HepG2 (cell line): ENCODE measurements at regions not wholly inside any gene's neighbourhood (a gene's known extent, or its start where the extent isn't known, plus 50 kb on each side); places are given as distances from the start of the nearest gene placed in this dataset.

ENCODE experiments used
- ATAC-seq: fragments of 200-7000 bp; cut with Tn5 transposase; 3 replicates; pipeline ENCODE4 v1.9.1; 2020; ENCODE audit warnings: mild to moderate bottlenecking, moderate library complexity
- BruUV-seq: library from RNA; stranded (reverse); fragments of 400-500 nt; replicated peaks from 2 replicates; lab custom pipeline; 2021; lab: Mats Ljungman, UMichigan
- CTCF ChIA-PET: fragments of 300-600 bp; formaldehyde crosslinking; extraction: SDS; loops from one replicate; lab custom pipeline; 2021; ENCODE audit warnings: low total read pairs, inconsistent platforms, low intra/inter-chr PET ratio; lab: Yijun Ruan, JAX
- POLR2A ChIA-PET: fragments of 350-600 bp; sonication (Branson Sonifier 250); formaldehyde crosslinking; loops from one replicate; lab custom pipeline; 2020; ENCODE audit warnings: antibody characterized with exemption, inconsistent platforms; lab: Yijun Ruan, JAX
- DNase-seq: peaks from one replicate; pipeline ENCODE4 v3.0.0-alpha.2; 2015; ENCODE audit warnings: low spot score
- FAIRE-seq: peaks from 3 replicates; lab custom pipeline; 2011; peaks lifted over from hg19 to GRCh38; lab: Jason Lieb, UNC
- H2AFZ ChIP-seq: one replicate; pipeline ENCODE4 v1.6.1; 2011; ENCODE audit warnings: low read length, inconsistent platforms
- H3K27ac ChIP-seq: fragments of 300-600 bp; 3 replicates; pipeline ENCODE4 v1.8.0; 2011; ENCODE audit warnings: mixed run types, mild to moderate bottlenecking, mixed read lengths, low read length, inconsistent platforms; ENCODE audit not compliant: insufficient read depth; ENCODE audit errors: extremely low read length
- H3K27me3 ChIP-seq, 2 experiments: fragments of 200-600 bp in 1 of 2; 2 replicates in 1 of 2; 3 replicates in 1 of 2; pipeline versions ENCODE4 v1.6.0 to v1.8.0; 2011; ENCODE audit warnings: low read length in 2 of 2, mild to moderate bottlenecking in 2 of 2, moderate library complexity in 2 of 2, inconsistent platforms in 1 of 2; ENCODE audit not compliant: insufficient read depth in 2 of 2, control insufficient read depth in 1 of 2
- H3K36me3 ChIP-seq, 2 experiments: fragments of 200-600 bp in 1 of 2; replicated peaks in 1 of 2; 2 replicates in 1 of 2; 3 replicates in 1 of 2; pipeline versions ENCODE4 v1.5.1 to v1.8.0; 2011; ENCODE audit warnings: low read length in 2 of 2, inconsistent platforms in 1 of 2; ENCODE audit not compliant: insufficient read depth in 2 of 2, control insufficient read depth in 1 of 2
- H3K4me1 ChIP-seq: 2 replicates; pipeline ENCODE4 v1.5.1; 2012; ENCODE audit warnings: low read length, inconsistent platforms; ENCODE audit not compliant: insufficient read depth
- H3K4me2 ChIP-seq: 2 replicates; pipeline ENCODE4 v1.6.0; 2011; ENCODE audit warnings: low read depth, low read length, inconsistent platforms
- H3K4me3 ChIP-seq, 3 experiments: fragments of 200-600 bp in 1 of 3; sonication (generic), shearing (Covaris generic) in 1 of 3; replicated peaks in 1 of 3; 2 replicates each; pipeline ENCODE4 v1.5.1; 2011 to 2016; ENCODE audit warnings: low read length in 3 of 3, inconsistent platforms in 2 of 3, low read depth in 2 of 3, mild to moderate bottlenecking in 2 of 3, control low read depth in 1 of 3, mixed read lengths in 1 of 3; ENCODE audit not compliant: insufficient read depth in 1 of 3
- H3K79me2 ChIP-seq: one replicate; pipeline ENCODE4 v1.6.1; 2011; ENCODE audit warnings: low read length, inconsistent platforms; ENCODE audit not compliant: insufficient read depth
- H3K9ac ChIP-seq: 2 replicates; pipeline ENCODE4 v1.6.0; 2011; ENCODE audit warnings: mild to moderate bottlenecking, low read depth, low read length, inconsistent platforms; ENCODE audit not compliant: insufficient read depth
- H3K9me3 ChIP-seq: 2 replicates; pipeline ENCODE4 v1.5.1; 2012; ENCODE audit warnings: mild to moderate bottlenecking, low read length
- H4K20me1 ChIP-seq: 2 replicates; pipeline ENCODE4 v1.6.0; 2011; ENCODE audit warnings: inconsistent platforms, mild to moderate bottlenecking, low read length, moderate library complexity; ENCODE audit not compliant: insufficient read depth
- ETV5 ChIP-seq: IDR thresholded peaks from 2 replicates; pipeline ENCODE4 v1.6.1; 2018; ENCODE audit warnings: missing biosample characterization, missing genetic modification reagents, inconsistent platforms, borderline replicate concordance
- MEIS1 ChIP-seq: sonication (generic); formaldehyde crosslinking; IDR thresholded peaks from 2 replicates; pipeline ENCODE4 v1.9.0; 2021; ENCODE audit warnings: mild to moderate bottlenecking, missing genetic modification reagents, moderate library complexity, borderline replicate concordance
- MIER2 ChIP-seq: IDR thresholded peaks from 2 replicates; pipeline ENCODE4 v1.6.1; 2016; ENCODE audit warnings: missing biosample characterization, missing genetic modification reagents
- PHF5A ChIP-seq: IDR thresholded peaks from one replicate; pipeline ENCODE4 v1.6.1; 2018; ENCODE audit warnings: low read depth, missing genetic modification reagents; ENCODE audit not compliant: unreplicated experiment
- RFX3 ChIP-seq: IDR thresholded peaks from 2 replicates; pipeline ENCODE4 v1.6.1; 2016; ENCODE audit warnings: missing biosample characterization, missing genetic modification reagents
- TBP ChIP-seq: sonication (generic); formaldehyde crosslinking; IDR thresholded peaks from 2 replicates; pipeline ENCODE4 v1.5.0; 2020; ENCODE audit warnings: missing genetic modification reagents
- ZBTB39 ChIP-seq: sonication (generic); formaldehyde crosslinking; IDR thresholded peaks from 2 replicates; pipeline ENCODE4 v1.5.0; 2020; ENCODE audit warnings: missing genetic modification reagents
- ZBTB42 ChIP-seq: sonication (generic); formaldehyde crosslinking; IDR thresholded peaks from 2 replicates; pipeline ENCODE4 v1.5.0; 2020; ENCODE audit warnings: mild to moderate bottlenecking, missing genetic modification reagents
- ZFP36 ChIP-seq: fragments of 150-350 bp; IDR thresholded peaks from 2 replicates; pipeline ENCODE4 v1.6.1; 2018; ENCODE audit warnings: borderline replicate concordance, low read length, low read depth; ENCODE audit not compliant: partially characterized antibody
- ZNF251 ChIP-seq: sonication (generic); formaldehyde crosslinking; IDR thresholded peaks from 2 replicates; pipeline ENCODE4 v1.9.0; 2021; ENCODE audit warnings: mild to moderate bottlenecking, missing genetic modification reagents
- WGBS: methylation state at CpG from one replicate; pipeline ENCODE4 v1.1.6; 2017; ENCODE audit warnings: low lambda C conversion rate; 5-methylcytosine and 5-hydroxymethylcytosine counted together
- in situ Hi-C: cut with HindIII; loops from 2 replicates; pipeline ENCODE4 v1.10.0; 2017; ENCODE audit warnings: low pct_unique_long_range_greater_than_20kb; ENCODE audit not compliant: extremely low pct_ligation_motif_present
- intact Hi-C: fragments of 100-400 bp; cut with micrococcal nuclease; formaldehyde crosslinking; loops from one replicate; pipeline ENCODE4 v1.10.0; 2022; ENCODE audit not compliant: unreplicated experiment
- TF ChIP-seq, protein P1 (sequence below): sonication (generic); formaldehyde crosslinking; IDR thresholded peaks from 2 replicates; pipeline ENCODE4; 2020; ENCODE audit warnings: missing genetic modification reagents, mild to moderate bottlenecking, borderline replicate concordance
- TF ChIP-seq, protein P2 (sequence below): sonication (generic); formaldehyde crosslinking; IDR thresholded peaks from 2 replicates; pipeline ENCODE4 v1.5.0; 2020; ENCODE audit warnings: mild to moderate bottlenecking, missing genetic modification reagents, borderline replicate concordance

- Histone ChIP-seq H3K9me3 (peaks cover 5% of the 10 kb centered on the region; the same call in 1 of the 2 replicates), H3K4me3 (no peak overlapping the region), H3K9ac (no peak overlapping the region), H2AFZ (no peak overlapping the region), H3K79me2 (no peaks in the 10 kb centered on the region), H3K4me2 (no peak overlapping the region), H3K27ac (no peak overlapping the region), H3K36me3 (no peaks in the 10 kb centered on the region), H4K20me1 (no peaks in the 10 kb centered on the region), H3K27me3 (peaks cover 0 to 3% of the 10 kb centered on the region in 2 experiments; a peak in 1 of 5 replicates), H3K4me1 (peaks cover 10% of the 10 kb centered on the region)
- ChIA-PET POLR2A (no interaction called here), CTCF (no interaction called here)
- intact Hi-C loops (no loop called here), in situ Hi-C loops (no loop called here)
- no peak for ATAC-seq
- BruUV-seq, result no TSS peak
- DNase-seq, result no peak
- WGBS, result 0% methylated on average over 3 of the region's 3 CpGs
- FAIRE-seq, result no peak
- TF ChIP-seq ZBTB39 (CRISPR knock-in tag) (no peak), ZNF251 (CRISPR knock-in tag) (no peak), RFX3 (CRISPR knock-in tag) (no peak), MEIS1 (no peak), PHF5A (CRISPR knock-in tag) (no peak), TBP (CRISPR knock-in tag) (no peak)
These were observed 55.6 kb downstream of the MRPL32 start for GRCh38 chr7:42987648-42988214.

DNA sequence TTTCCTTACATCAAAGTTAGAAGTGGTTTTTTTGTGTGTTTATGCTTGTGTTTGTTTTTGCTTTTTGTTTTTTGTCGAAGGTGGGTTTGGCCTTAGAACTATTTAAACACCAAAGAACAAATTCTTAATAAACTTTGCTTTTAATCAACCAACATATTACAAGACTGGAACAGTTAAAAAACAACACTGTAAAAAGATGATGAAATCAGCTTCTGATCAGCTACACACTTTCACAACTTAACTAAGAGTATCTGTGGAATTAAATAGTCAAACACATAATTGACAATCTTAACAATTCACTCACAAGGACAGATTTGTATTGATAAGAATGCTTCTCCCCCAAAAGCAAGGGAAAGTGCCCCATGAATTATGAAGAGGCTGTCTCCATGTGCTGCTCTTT is 58.8 kb downstream of the MRPL32 start:
- peaks cover 0 to 3% of the 10 kb centered on the region in 2 experiments; a peak in 1 of 5 replicates for H3K27me3 ChIP-seq

More for the DNA sequence above, 58.8 kb downstream of the MRPL32 start:
- Histone ChIP-seq H3K9ac (no peak overlapping the region), H3K4me1 (no peaks in the 10 kb centered on the region), H4K20me1 (no peaks in the 10 kb centered on the region), H3K27ac (no peak overlapping the region), H3K36me3 (no peaks in the 10 kb centered on the region), H3K4me2 (no peak overlapping the region), H3K79me2 (no peaks in the 10 kb centered on the region), H3K9me3 (no peaks in the 10 kb centered on the region), H3K4me3 (no peak overlapping the region), H2AFZ (no peak overlapping the region)
- TF ChIP-seq MIER2 (CRISPR knock-in tag) (no peak), ZBTB42 (CRISPR knock-in tag) (no peak), ZFP36 (no peak), ETV5 (CRISPR knock-in tag) (no peak)
- TF ChIP-seq, protein P1, sequence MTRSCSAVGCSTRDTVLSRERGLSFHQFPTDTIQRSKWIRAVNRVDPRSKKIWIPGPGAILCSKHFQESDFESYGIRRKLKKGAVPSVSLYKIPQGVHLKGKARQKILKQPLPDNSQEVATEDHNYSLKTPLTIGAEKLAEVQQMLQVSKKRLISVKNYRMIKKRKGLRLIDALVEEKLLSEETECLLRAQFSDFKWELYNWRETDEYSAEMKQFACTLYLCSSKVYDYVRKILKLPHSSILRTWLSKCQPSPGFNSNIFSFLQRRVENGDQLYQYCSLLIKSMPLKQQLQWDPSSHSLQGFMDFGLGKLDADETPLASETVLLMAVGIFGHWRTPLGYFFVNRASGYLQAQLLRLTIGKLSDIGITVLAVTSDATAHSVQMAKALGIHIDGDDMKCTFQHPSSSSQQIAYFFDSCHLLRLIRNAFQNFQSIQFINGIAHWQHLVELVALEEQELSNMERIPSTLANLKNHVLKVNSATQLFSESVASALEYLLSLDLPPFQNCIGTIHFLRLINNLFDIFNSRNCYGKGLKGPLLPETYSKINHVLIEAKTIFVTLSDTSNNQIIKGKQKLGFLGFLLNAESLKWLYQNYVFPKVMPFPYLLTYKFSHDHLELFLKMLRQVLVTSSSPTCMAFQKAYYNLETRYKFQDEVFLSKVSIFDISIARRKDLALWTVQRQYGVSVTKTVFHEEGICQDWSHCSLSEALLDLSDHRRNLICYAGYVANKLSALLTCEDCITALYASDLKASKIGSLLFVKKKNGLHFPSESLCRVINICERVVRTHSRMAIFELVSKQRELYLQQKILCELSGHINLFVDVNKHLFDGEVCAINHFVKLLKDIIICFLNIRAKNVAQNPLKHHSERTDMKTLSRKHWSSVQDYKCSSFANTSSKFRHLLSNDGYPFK (CRISPR knock-in tag), result no peak
- TF ChIP-seq, protein P2, sequence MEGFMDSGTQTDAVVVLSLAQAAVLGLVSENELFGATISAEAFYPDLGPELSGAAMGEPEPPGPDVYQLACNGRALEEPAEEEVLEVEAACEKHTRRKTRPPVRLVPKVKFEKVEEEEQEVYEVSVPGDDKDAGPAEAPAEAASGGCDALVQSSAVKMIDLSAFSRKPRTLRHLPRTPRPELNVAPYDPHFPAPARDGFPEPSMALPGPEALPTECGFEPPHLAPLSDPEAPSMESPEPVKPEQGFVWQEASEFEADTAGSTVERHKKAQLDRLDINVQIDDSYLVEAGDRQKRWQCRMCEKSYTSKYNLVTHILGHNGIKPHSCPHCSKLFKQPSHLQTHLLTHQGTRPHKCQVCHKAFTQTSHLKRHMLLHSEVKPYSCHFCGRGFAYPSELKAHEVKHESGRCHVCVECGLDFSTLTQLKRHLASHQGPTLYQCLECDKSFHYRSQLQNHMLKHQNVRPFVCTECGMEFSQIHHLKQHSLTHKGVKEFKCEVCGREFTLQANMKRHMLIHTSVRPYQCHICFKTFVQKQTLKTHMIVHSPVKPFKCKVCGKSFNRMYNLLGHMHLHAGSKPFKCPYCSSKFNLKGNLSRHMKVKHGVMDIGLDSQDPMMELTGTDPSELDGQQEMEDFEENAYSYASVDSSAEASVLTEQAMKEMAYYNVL (CRISPR knock-in tag), result no peak
- no TSS peak for BruUV-seq
- WGBS, result 0% methylated on average over 1 of the region's 1 CpG
- ChIA-PET CTCF (no interaction called here), POLR2A (no interaction called here)
- ATAC-seq (no peak), DNase-seq (no peak), FAIRE-seq (no peak)
- in situ Hi-C loops (no loop called here), intact Hi-C loops (no loop called here)
